GM19372 (cell line): ENCODE measurements at regions not wholly inside any gene's neighbourhood (a gene's known extent, or its start where the extent isn't known, plus 50 kb on each side); places are given as distances from the start of the nearest gene placed in this dataset.
"Not testable (repeated sequence)": the region's sequence is repeated elsewhere in the genome, so short reads cannot be mapped to it uniquely, and the experiment has no call there.

ENCODE experiments used
- ATAC-seq: cut with Tn5 transposase; IDR thresholded peaks from one replicate; pipeline ENCODE4 v1.9.1; 2021; ENCODE audit warnings: mild to moderate bottlenecking, low read depth, moderate library complexity; ENCODE audit not compliant: unreplicated experiment

- no peak for ATAC-seq
These were observed 451.1 kb upstream of the KCNMB2 start for GRCh38 chr3:178084938-178085816.

GRCh38 chr3:178085817-178086123 lies 450.5 kb upstream of the KCNMB2 start:
- ATAC-seq = no peak

- no peak for ATAC-seq
These were observed 450.0 kb upstream of the KCNMB2 start for GRCh38 chr3:178086144-178086825.

- no peak for ATAC-seq
These were observed 448.9 kb upstream of the KCNMB2 start for GRCh38 chr3:178087376-178087775.

GRCh38 chr3:178088963-178089362 lies 447.3 kb upstream of the KCNMB2 start:
- ATAC-seq = no peak

GRCh38 chr3:178090899-178091298 lies 445.3 kb upstream of the KCNMB2 start:
- ATAC-seq = no peak

GRCh38 chr3:178095522-178095921 lies 440.7 kb upstream of the KCNMB2 start:
- ATAC-seq = no peak

- no peak for ATAC-seq
These were observed 439.3 kb upstream of the KCNMB2 start for GRCh38 chr3:178096955-178097354.

- no peak for ATAC-seq
These were observed 438.7 kb upstream of the KCNMB2 start for GRCh38 chr3:178097576-178097975.

GRCh38 chr3:178099274-178099673 lies 437.0 kb upstream of the KCNMB2 start:
- ATAC-seq = no peak

- no peak for ATAC-seq
These were observed 436.4 kb upstream of the KCNMB2 start for GRCh38 chr3:178099862-178100261.

GRCh38 chr3:178100908-178101307 lies 435.3 kb upstream of the KCNMB2 start:
- ATAC-seq = no peak

GRCh38 chr3:178103140-178103539 lies 433.1 kb upstream of the KCNMB2 start:
- no peak for ATAC-seq

GRCh38 chr3:178107804-178108203 lies 428.4 kb upstream of the KCNMB2 start:
- ATAC-seq = no peak

- no peak for ATAC-seq
These were observed 426.5 kb upstream of the KCNMB2 start for GRCh38 chr3:178109691-178110090.

GRCh38 chr3:178112134-178112533 lies 424.1 kb upstream of the KCNMB2 start:
- no peak for ATAC-seq

GRCh38 chr3:178112552-178112951 lies 423.7 kb upstream of the KCNMB2 start:
- ATAC-seq = not testable (repeated sequence)

- no peak for ATAC-seq
These were observed 418.6 kb upstream of the KCNMB2 start for GRCh38 chr3:178117641-178118040.

GRCh38 chr3:178119608-178120295 lies 416.5 kb upstream of the KCNMB2 start:
- not testable (repeated sequence) for ATAC-seq

- no peak for ATAC-seq
These were observed 415.9 kb upstream of the KCNMB2 start for GRCh38 chr3:178120367-178120766.

GRCh38 chr3:178126686-178127085 lies 409.6 kb upstream of the KCNMB2 start:
- ATAC-seq = no peak
